Keratinocyte (primary cell): ENCODE measurements at regions not wholly inside any gene's neighbourhood (a gene's known extent, or its start where the extent isn't known, plus 50 kb on each side); places are given as distances from the start of the nearest gene placed in this dataset.

ENCODE experiments used
- DNase-seq: peaks from one replicate; pipeline ENCODE4 v3.0.0-alpha.2; 2011; ENCODE audit warnings: low read depth, missing footprints, low spot score
- FAIRE-seq: peaks from 2 replicates; lab custom pipeline; 2011; peaks lifted over from hg19 to GRCh38; lab: Jason Lieb, UNC
- H2AFZ ChIP-seq: 2 replicates; pipeline ENCODE4 v1.6.0; 2012; ENCODE audit warnings: low read length, control low read depth, inconsistent platforms; ENCODE audit not compliant: control insufficient read depth
- H3K27ac ChIP-seq: 2 replicates; pipeline ENCODE4 v1.5.1; 2011; ENCODE audit warnings: low read length; ENCODE audit not compliant: control insufficient read depth, insufficient read depth
- H3K27me3 ChIP-seq: 3 replicates; pipeline ENCODE4 v1.6.0; 2011; ENCODE audit warnings: low read length; ENCODE audit not compliant: control insufficient read depth, insufficient read depth; ENCODE audit errors: extremely low read depth
- H3K36me3 ChIP-seq, 2 experiments: 2 replicates in 1 of 2; 3 replicates in 1 of 2; pipeline ENCODE4 v1.5.1; 2011; ENCODE audit warnings: low read length in 2 of 2, mild to moderate bottlenecking in 1 of 2; ENCODE audit not compliant: control insufficient read depth in 2 of 2, insufficient read depth in 2 of 2; ENCODE audit errors: extremely low read depth in 1 of 2
- H3K4me1 ChIP-seq: 3 replicates; pipeline ENCODE4 v1.5.1; 2011; ENCODE audit warnings: low read length; ENCODE audit not compliant: control insufficient read depth, insufficient read depth; ENCODE audit errors: extremely low read depth
- H3K4me2 ChIP-seq: 3 replicates; pipeline ENCODE4 v1.6.0; 2011; ENCODE audit warnings: low read depth, low read length; ENCODE audit not compliant: control insufficient read depth, insufficient read depth; ENCODE audit errors: extremely low read depth
- H3K4me3 ChIP-seq, 3 experiments: fragments of 200-600 bp in 1 of 3; sonication (generic) in 1 of 3; 2 replicates in 2 of 3; 3 replicates in 1 of 3; pipeline ENCODE4 v1.5.1; 2011 to 2016; ENCODE audit warnings: low read length in 3 of 3, mild to moderate bottlenecking in 3 of 3, control low read depth in 2 of 3, inconsistent platforms in 1 of 3, low read depth in 1 of 3, mixed read lengths in 1 of 3, mixed run types in 1 of 3, moderate library complexity in 1 of 3; ENCODE audit not compliant: control insufficient read depth in 2 of 3, insufficient read depth in 2 of 3; ENCODE audit errors: extremely low read depth in 1 of 3
- H3K79me2 ChIP-seq: 2 replicates; pipeline ENCODE4 v1.6.0; 2012; ENCODE audit warnings: low read length; ENCODE audit not compliant: control insufficient read depth, insufficient read depth
- H3K9ac ChIP-seq: 3 replicates; pipeline ENCODE4 v1.6.0; 2011; ENCODE audit warnings: low read length; ENCODE audit not compliant: control insufficient read depth, insufficient read depth; ENCODE audit errors: extremely low read depth
- H3K9me1 ChIP-seq: 3 replicates; pipeline ENCODE4 v1.6.0; 2011; ENCODE audit warnings: low read length; ENCODE audit not compliant: control insufficient read depth, insufficient read depth; ENCODE audit errors: extremely low read depth
- H3K9me3 ChIP-seq: 2 replicates; pipeline ENCODE4 v1.5.1; 2012; ENCODE audit warnings: low read depth, low read length; ENCODE audit not compliant: control insufficient read depth
- H4K20me1 ChIP-seq: 3 replicates; pipeline ENCODE4 v1.6.0; 2011; ENCODE audit warnings: low read length; ENCODE audit not compliant: control insufficient read depth, insufficient read depth; ENCODE audit errors: extremely low read depth
- CTCF ChIP-seq, 3 experiments: IDR thresholded peaks in 1 of 3; conservative IDR thresholded peaks in 1 of 3; optimal IDR thresholded peaks in 1 of 3; 2 replicates in 2 of 3; 3 replicates in 1 of 3; pipeline versions ENCODE3 to v1.5.1; 2011; ENCODE audit warnings: low read length in 3 of 3, mild to moderate bottlenecking in 3 of 3, moderate library complexity in 2 of 3, control low read depth in 1 of 3, inconsistent platforms in 1 of 3; ENCODE audit not compliant: insufficient read depth in 2 of 3; ENCODE audit errors: extremely low read depth in 1 of 3
- EZH2 ChIP-seq: IDR thresholded peaks from one replicate; pipeline ENCODE4 v1.6.1; 2012; ENCODE audit warnings: inconsistent platforms, mild to moderate bottlenecking, low read length, moderate library complexity
- dilution Hi-C: fragments of 300-500 bp; cut with MboI; formaldehyde crosslinking; loops from one replicate; pipeline ENCODE4 v1.7.0; 2020; ENCODE audit warnings: low sequenced_read_pairs; ENCODE audit not compliant: extremely low pct_ligation_motif_present

GRCh38 chr1:194929357-194929756 is 1678.9 kb downstream of the KCNT2 start:
- no peaks in the 10 kb centered on the region for H3K9me3 ChIP-seq
- dilution Hi-C loops, result no loop called here
- H2AFZ ChIP-seq, result no peak overlapping the region
- DNase-seq, result no peak
- H3K4me3 ChIP-seq, result no peak overlapping the region
- H3K4me1 ChIP-seq, result no peaks in the 10 kb centered on the region
- no peak overlapping the region for H3K27ac ChIP-seq
- TF ChIP-seq CTCF (optimal IDR thresholded peaks at IDR 0.05 in 1 of 3, IDR thresholded peaks at IDR 0.05 in 1 of 3, conservative IDR thresholded peaks at IDR 0.05 in 1 of 3; ENCODE audit: extremely low read depth in 1 of 3, insufficient read depth in 2 of 3, low read length in 3 of 3) (no peak), EZH2 (no peak)
- H3K36me3 ChIP-seq, result no peaks in the 10 kb centered on the region
- H3K9ac ChIP-seq, result no peak overlapping the region
- no peaks in the 10 kb centered on the region for H3K79me2 ChIP-seq
- H3K27me3 ChIP-seq, result no peaks in the 10 kb centered on the region
- no peak for FAIRE-seq
- H4K20me1 ChIP-seq, result no peaks in the 10 kb centered on the region
- H3K4me2 ChIP-seq, result no peak overlapping the region
- no peaks in the 10 kb centered on the region for H3K9me1 ChIP-seq

GRCh38 chr1:194919146-194919545 is 1689.1 kb downstream of the KCNT2 start:
- Histone ChIP-seq H3K9ac (no peak overlapping the region), H3K27ac (no peak overlapping the region), H3K36me3 (no peaks in the 10 kb centered on the region), H3K27me3 (no peaks in the 10 kb centered on the region), H3K9me1 (no peaks in the 10 kb centered on the region), H3K4me3 (no peak overlapping the region), H2AFZ (no peak overlapping the region), H4K20me1 (no peaks in the 10 kb centered on the region), H3K79me2 (no peaks in the 10 kb centered on the region), H3K4me1 (no peaks in the 10 kb centered on the region), H3K9me3 (no peaks in the 10 kb centered on the region), H3K4me2 (no peak overlapping the region)
- FAIRE-seq (no peak), DNase-seq (no peak)
- dilution Hi-C loops, result no loop called here
- TF ChIP-seq EZH2 (no peak), CTCF (optimal IDR thresholded peaks at IDR 0.05 in 1 of 3, IDR thresholded peaks at IDR 0.05 in 1 of 3, conservative IDR thresholded peaks at IDR 0.05 in 1 of 3; ENCODE audit: extremely low read depth in 1 of 3, insufficient read depth in 2 of 3, low read length in 3 of 3) (no peak)
